H9 (cell line): ENCODE measurements at regions not wholly inside any gene's neighbourhood (a gene's known extent, or its start where the extent isn't known, plus 50 kb on each side); places are given as distances from the start of the nearest gene placed in this dataset.

Source experiments
- DNase-seq: peaks from one replicate; pipeline ENCODE4 v3.0.0-alpha.2; 2017
- H2AFZ ChIP-seq: one replicate; pipeline ENCODE4 v1.6.1; 2013; ENCODE audit warnings: mild to moderate bottlenecking, low read length, control low read depth, moderate library complexity
- H2AK5ac ChIP-seq: 2 replicates; pipeline ENCODE4 v1.6.1; 2013; ENCODE audit warnings: low read length, control low read depth, mixed read lengths; ENCODE audit not compliant: insufficient read length
- H2BK120ac ChIP-seq: one replicate; pipeline ENCODE4 v1.6.1; 2013; ENCODE audit warnings: low read depth, mild to moderate bottlenecking, low read length, control low read depth, inconsistent platforms; ENCODE audit not compliant: poor library complexity, severe bottlenecking
- H2BK12ac ChIP-seq: 2 replicates; pipeline ENCODE4 v1.6.1; 2013; ENCODE audit warnings: low read length, control low read depth, mixed read lengths, low read depth; ENCODE audit not compliant: insufficient read length
- H2BK15ac ChIP-seq: 2 replicates; pipeline ENCODE4 v1.6.1; 2013; ENCODE audit warnings: low read depth, low read length, control low read depth
- H2BK20ac ChIP-seq: one replicate; pipeline ENCODE4 v1.6.1; 2013; ENCODE audit warnings: low read depth, mild to moderate bottlenecking, low read length, control low read depth, inconsistent platforms; ENCODE audit not compliant: poor library complexity, severe bottlenecking
- H2BK5ac ChIP-seq: 2 replicates; pipeline ENCODE4 v1.6.1; 2013; ENCODE audit warnings: low read length, control low read depth, mixed read lengths; ENCODE audit not compliant: insufficient read length
- H3K14ac ChIP-seq: 2 replicates; pipeline ENCODE4 v1.6.1; 2013; ENCODE audit warnings: low read length, control low read depth; ENCODE audit not compliant: insufficient read depth
- H3K18ac ChIP-seq: 2 replicates; pipeline ENCODE4 v1.6.1; 2013; ENCODE audit warnings: low read depth, mild to moderate bottlenecking, mixed read lengths, low read length, control low read depth; ENCODE audit not compliant: insufficient read length
- H3K23ac ChIP-seq: 2 replicates; pipeline ENCODE4 v1.6.1; 2013; ENCODE audit warnings: low read length, control low read depth, mixed read lengths, low read depth; ENCODE audit not compliant: insufficient read length
- H3K23me2 ChIP-seq: 2 replicates; pipeline ENCODE4 v1.6.1; 2013; ENCODE audit warnings: low read depth, mild to moderate bottlenecking, mixed read lengths, low read length, control low read depth; ENCODE audit not compliant: insufficient read length, poor library complexity, severe bottlenecking
- H3K27ac ChIP-seq: 2 replicates; pipeline ENCODE4 v1.5.1; 2013; ENCODE audit warnings: low read length, control low read depth, mixed read lengths, low read depth; ENCODE audit not compliant: insufficient read length
- H3K27me3 ChIP-seq: 2 replicates; pipeline ENCODE4 v1.6.1; 2013; ENCODE audit warnings: low read length, control low read depth, inconsistent platforms; ENCODE audit not compliant: insufficient read depth
- H3K4ac ChIP-seq: 2 replicates; pipeline ENCODE4 v1.6.1; 2013; ENCODE audit warnings: low read depth, mild to moderate bottlenecking, control low read depth, inconsistent platforms, low read length, moderate library complexity
- H3K4me1 ChIP-seq: 2 replicates; pipeline ENCODE4 v1.6.1; 2013; ENCODE audit warnings: low read length, control low read depth, inconsistent platforms; ENCODE audit not compliant: insufficient read depth
- H3K4me2 ChIP-seq: 2 replicates; pipeline ENCODE4 v1.6.1; 2013; ENCODE audit warnings: low read length, control low read depth, mixed read lengths; ENCODE audit not compliant: insufficient read length, insufficient read depth
- H3K56ac ChIP-seq: 2 replicates; pipeline ENCODE4 v1.6.1; 2013; ENCODE audit warnings: low read depth, mild to moderate bottlenecking, mixed read lengths, low read length, control low read depth; ENCODE audit not compliant: insufficient read length
- H3K79me1 ChIP-seq: 2 replicates; pipeline ENCODE4 v1.6.1; 2013; ENCODE audit warnings: low read depth, mild to moderate bottlenecking, moderate library complexity, low read length, control low read depth, inconsistent platforms; ENCODE audit not compliant: insufficient read depth, poor library complexity, severe bottlenecking
- H3K79me2 ChIP-seq: 2 replicates; pipeline ENCODE4 v1.6.1; 2013; ENCODE audit warnings: low read length, control low read depth, inconsistent platforms; ENCODE audit not compliant: insufficient read depth
- H3K9ac ChIP-seq: 2 replicates; pipeline ENCODE4 v1.6.1; 2013; ENCODE audit warnings: low read length, control low read depth, mixed read lengths; ENCODE audit not compliant: insufficient read length; ENCODE audit errors: extremely low read depth
- H3K9me3 ChIP-seq: one replicate; pipeline ENCODE4 v1.6.1; 2013; ENCODE audit warnings: low read depth, low read length, inconsistent platforms; ENCODE audit not compliant: control insufficient read depth
- H3T11ph ChIP-seq: one replicate; pipeline ENCODE4 v1.6.1; 2013; ENCODE audit warnings: mild to moderate bottlenecking, low read length, control low read depth, inconsistent platforms
- H4K20me1 ChIP-seq: one replicate; pipeline ENCODE4 v1.6.1; 2013; ENCODE audit not compliant: control insufficient read depth, insufficient read length, insufficient read depth
- H4K5ac ChIP-seq: 2 replicates; pipeline ENCODE4 v1.6.1; 2013; ENCODE audit warnings: low read depth, mild to moderate bottlenecking, mixed read lengths, low read length, control low read depth; ENCODE audit not compliant: insufficient read length
- H4K8ac ChIP-seq: replicated peaks from 2 replicates; pipeline ENCODE4 v1.6.1; 2013; ENCODE audit warnings: low read length, control low read depth, mixed read lengths, low read depth; ENCODE audit not compliant: insufficient read length
- H4K91ac ChIP-seq: 2 replicates; pipeline ENCODE4 v1.6.1; 2013; ENCODE audit warnings: low read depth, mild to moderate bottlenecking, moderate library complexity, mixed read lengths, low read length, control low read depth; ENCODE audit not compliant: insufficient read length
- H3K27ac Mint-ChIP-seq, 3 experiments: 2 replicates in 2 of 3; 3 replicates in 1 of 3; pipeline ENCODE4 v1.8.0; 2020 to 2021; ENCODE audit warnings: mixed read lengths in 3 of 3, mild to moderate bottlenecking in 1 of 3, moderate library complexity in 1 of 3
- H3K27me3 Mint-ChIP-seq: 2 replicates; pipeline ENCODE4 v1.8.0; 2021; ENCODE audit warnings: low read depth, mild to moderate bottlenecking, moderate library complexity, mixed read lengths
- H3K36me3 Mint-ChIP-seq, 3 experiments: 2 replicates in 2 of 3; 3 replicates in 1 of 3; pipeline ENCODE4 v1.8.0; 2020 to 2021; ENCODE audit warnings: low read depth in 3 of 3, mixed read lengths in 3 of 3; ENCODE audit not compliant: insufficient read depth in 1 of 3
- H3K4me1 Mint-ChIP-seq, 2 experiments: 2 replicates each; pipeline ENCODE4 v1.8.0; 2020; ENCODE audit warnings: mixed read lengths in 2 of 2
- H3K4me3 Mint-ChIP-seq, 2 experiments: 2 replicates in 1 of 2; 3 replicates in 1 of 2; pipeline ENCODE4 v1.8.0; 2020 to 2021; ENCODE audit warnings: mild to moderate bottlenecking in 2 of 2, mixed read lengths in 2 of 2, moderate library complexity in 1 of 2
- H3K9me3 Mint-ChIP-seq, 2 experiments: 2 replicates in 1 of 2; 3 replicates in 1 of 2; pipeline ENCODE4 v1.8.0; 2020; ENCODE audit warnings: mild to moderate bottlenecking in 2 of 2, mixed read lengths in 2 of 2, moderate library complexity in 1 of 2
- CTCF ChIP-seq: fragments of 200-600 bp; sonication (generic); conservative IDR thresholded peaks from 3 replicates; pipeline ENCODE4 v1.8.0; 2021; ENCODE audit warnings: antibody characterized with exemption, mild to moderate bottlenecking

DNA sequence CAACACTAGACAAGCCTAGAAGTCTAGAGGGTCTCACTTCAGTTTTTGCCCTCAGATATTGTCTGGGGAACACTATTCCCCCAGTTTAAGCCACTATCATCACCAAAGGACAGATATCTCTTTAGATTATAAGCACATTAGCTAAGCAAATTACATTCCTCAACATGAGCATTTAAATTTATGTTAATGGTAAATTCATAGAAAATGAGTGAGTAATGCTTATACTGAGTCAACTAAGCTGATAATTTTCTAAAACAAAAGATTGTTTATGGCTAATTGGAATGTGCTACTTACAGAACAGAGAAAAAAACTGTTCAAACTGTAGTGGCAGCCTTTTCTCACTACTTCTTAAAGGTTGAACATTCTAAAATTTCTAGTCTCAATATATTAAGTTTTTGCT is 290.2 kb downstream of the SLITRK1 start:
- no peak overlapping the region for H3K4me2 ChIP-seq
- H2BK5ac ChIP-seq = no peak overlapping the region
- Mint-ChIP-seq H3K36me3 (no peaks in the 10 kb centered on the region), H3K4me3 (no peak overlapping the region), H3K27me3 (no peaks in the 10 kb centered on the region), H3K4me1 (no peaks in the 10 kb centered on the region), H3K9me3 (no peaks in the 10 kb centered on the region), H3K27ac (no peak overlapping the region)
- no peak overlapping the region for H2BK15ac ChIP-seq
- H3K27ac ChIP-seq = no peak overlapping the region
- H2BK120ac ChIP-seq = no peak overlapping the region
- H4K8ac ChIP-seq = no peak overlapping the region
- no peak for TF ChIP-seq CTCF
- H3K9ac ChIP-seq = no peak overlapping the region
- no peak overlapping the region for H4K5ac ChIP-seq
- no peaks in the 10 kb centered on the region for H3K9me3 ChIP-seq
- no peaks in the 10 kb centered on the region for H3K79me2 ChIP-seq
- H2AK5ac ChIP-seq = no peak overlapping the region
- no peaks in the 10 kb centered on the region for H4K20me1 ChIP-seq
- no peak overlapping the region for H3T11ph ChIP-seq
- H3K56ac ChIP-seq = no peak overlapping the region
- H3K27me3 ChIP-seq = no peaks in the 10 kb centered on the region
- H3K18ac ChIP-seq = no peak overlapping the region
- H3K4ac ChIP-seq = no peak overlapping the region
- no peaks in the 10 kb centered on the region for H3K23me2 ChIP-seq
- no peak for DNase-seq
- H2BK20ac ChIP-seq = no peak overlapping the region
- H3K23ac ChIP-seq = no peak overlapping the region
- no peak overlapping the region for H4K91ac ChIP-seq
- H3K79me1 ChIP-seq = no peaks in the 10 kb centered on the region
- H2BK12ac ChIP-seq = no peak overlapping the region
- no peak overlapping the region for H2AFZ ChIP-seq
- no peak overlapping the region for H3K14ac ChIP-seq
- H3K4me1 ChIP-seq = no peaks in the 10 kb centered on the region
